GM19023 (cell line): ENCODE measurements at regions not wholly inside any gene's neighbourhood (a gene's known extent, or its start where the extent isn't known, plus 50 kb on each side); places are given as distances from the start of the nearest gene placed in this dataset.
"Not testable (repeated sequence)": the region's sequence is repeated elsewhere in the genome, so short reads cannot be mapped to it uniquely, and the experiment has no call there.

ENCODE experiments used
- ATAC-seq: cut with Tn5 transposase; IDR thresholded peaks from one replicate; pipeline ENCODE4 v1.9.1; 2021; ENCODE audit warnings: mild to moderate bottlenecking, moderate library complexity; ENCODE audit not compliant: unreplicated experiment

- no peak for ATAC-seq
Measured at GRCh38 chr2:176566496-176566895, 297.3 kb downstream of the MTX2 start.

GRCh38 chr2:176566961-176567360 lies 297.7 kb downstream of the MTX2 start:
- no peak for ATAC-seq

- ATAC-seq = no peak
Measured at GRCh38 chr2:176567361-176567760, 298.1 kb downstream of the MTX2 start.

- ATAC-seq = no peak
Measured at GRCh38 chr2:176569574-176569973, 300.3 kb downstream of the MTX2 start.

GRCh38 chr2:176573612-176574483 lies 304.6 kb downstream of the MTX2 start:
- no peak for ATAC-seq

- no peak for ATAC-seq
Measured at GRCh38 chr2:176574484-176575236, 305.4 kb downstream of the MTX2 start.

- ATAC-seq = no peak
Measured at GRCh38 chr2:176575237-176575744, 306.0 kb downstream of the MTX2 start.

GRCh38 chr2:176577054-176577453 lies 307.8 kb downstream of the MTX2 start:
- ATAC-seq = no peak

- ATAC-seq = not testable (repeated sequence)
Measured at GRCh38 chr2:176578292-176578691, 309.1 kb downstream of the MTX2 start.

- ATAC-seq = no peak
Measured at GRCh38 chr2:176579608-176580007, 310.4 kb downstream of the MTX2 start.

GRCh38 chr2:176581557-176582165 lies 312.4 kb downstream of the MTX2 start:
- ATAC-seq = no peak

- ATAC-seq = no peak
Measured at GRCh38 chr2:176582176-176582575, 312.9 kb downstream of the MTX2 start.

- no peak for ATAC-seq
Measured at GRCh38 chr2:176582990-176583481, 313.8 kb downstream of the MTX2 start.

GRCh38 chr2:176583607-176584006 lies 314.4 kb downstream of the MTX2 start:
- ATAC-seq = no peak

GRCh38 chr2:176584333-176584732 lies 315.1 kb downstream of the MTX2 start:
- no peak for ATAC-seq

- no peak for ATAC-seq
Measured at GRCh38 chr2:176585291-176585690, 316.0 kb downstream of the MTX2 start.

GRCh38 chr2:176585791-176586190 lies 316.5 kb downstream of the MTX2 start:
- no peak for ATAC-seq

- ATAC-seq = no peak
Measured at GRCh38 chr2:176589287-176589686, 320.0 kb downstream of the MTX2 start.

GRCh38 chr2:176589825-176590440 lies 320.7 kb downstream of the MTX2 start:
- no peak for ATAC-seq

GRCh38 chr2:176592216-176592615 lies 323.0 kb downstream of the MTX2 start:
- ATAC-seq = no peak

GRCh38 chr2:176595986-176596385 lies 326.7 kb downstream of the MTX2 start:
- ATAC-seq = no peak
